ENCODE measurements at regions not wholly inside any gene's neighbourhood (a gene's known extent, or its start where the extent isn't known, plus 50 kb on each side); places are given as distances from the start of the nearest gene placed in this dataset.
"Not testable (repeated sequence)": the region's sequence is repeated elsewhere in the genome, so short reads cannot be mapped to it uniquely, and the experiment has no call there.

- H3K27ac ChIP-seq (ENCODE audit: low read depth, low read length), result no peak overlapping the region
Measured at GRCh38 chr13:76600081-76600480, 286.1 kb downstream of the KCTD12 start.

DNA sequence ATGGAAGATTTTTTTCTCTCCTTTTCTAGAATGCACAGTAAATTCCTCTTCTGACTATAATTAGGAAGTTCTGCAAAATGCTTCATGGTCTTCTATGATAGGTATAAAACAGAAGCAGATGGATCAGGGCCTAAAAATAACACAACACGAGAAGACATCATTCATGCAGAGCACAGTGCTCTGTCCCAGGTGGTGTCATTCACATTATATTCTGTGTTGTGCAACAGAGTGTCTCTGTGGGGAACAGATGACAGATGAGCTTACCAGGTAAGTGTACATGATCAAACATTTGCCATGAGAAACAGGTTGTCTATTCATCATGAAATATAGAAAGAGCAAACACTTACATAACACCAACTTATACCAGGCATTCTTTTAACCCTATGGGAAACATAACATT lies 288.3 kb downstream of the KCTD12 start:
- no peak overlapping the region for H3K27ac ChIP-seq (ENCODE audit: low read depth, low read length)
- WGBS, 3 donors, result 43 to 76% (median 69%) methylated on average over 1 of the region's 1 CpG

DNA sequence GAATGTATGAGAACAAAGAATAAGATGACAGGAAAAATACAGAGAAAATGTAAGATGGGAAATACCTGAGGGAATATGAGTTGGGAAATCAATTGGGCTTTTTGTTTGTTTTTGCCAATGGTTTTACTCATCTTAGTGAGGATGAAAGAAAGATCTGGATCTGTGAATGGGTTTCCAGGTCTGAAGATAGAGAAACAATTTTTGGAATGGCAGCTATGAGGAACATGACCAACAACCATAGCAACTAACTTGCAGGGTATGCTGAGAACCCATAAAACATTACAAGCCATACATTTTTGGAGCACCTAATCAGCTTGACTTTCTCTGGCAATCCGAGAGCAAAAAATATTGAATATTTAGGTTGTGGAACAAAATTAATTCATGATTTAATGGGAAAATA lies 290.0 kb downstream of the KCTD12 start:
- H3K27ac ChIP-seq (ENCODE audit: low read depth, low read length), result no peak overlapping the region
- WGBS, 3 donors, result 76 to 100% (median 93%) methylated on average over 1 of the region's 1 CpG

- no peak overlapping the region for H3K27ac ChIP-seq (ENCODE audit: low read depth, low read length)
- WGBS, 3 donors, result 41 to 97% (median 93%) methylated on average over 1 of the region's 1 CpG
Measured at GRCh38 chr13:76594435-76594834, 291.8 kb downstream of the KCTD12 start.

GRCh38 chr13:76586842-76587241 lies 299.4 kb downstream of the KCTD12 start:
- no peak overlapping the region for H3K27ac ChIP-seq (ENCODE audit: low read depth, low read length)
- WGBS, 3 donors, result 94 to 95% (median 95%) methylated on average over 4 of the region's 4 CpGs

DNA sequence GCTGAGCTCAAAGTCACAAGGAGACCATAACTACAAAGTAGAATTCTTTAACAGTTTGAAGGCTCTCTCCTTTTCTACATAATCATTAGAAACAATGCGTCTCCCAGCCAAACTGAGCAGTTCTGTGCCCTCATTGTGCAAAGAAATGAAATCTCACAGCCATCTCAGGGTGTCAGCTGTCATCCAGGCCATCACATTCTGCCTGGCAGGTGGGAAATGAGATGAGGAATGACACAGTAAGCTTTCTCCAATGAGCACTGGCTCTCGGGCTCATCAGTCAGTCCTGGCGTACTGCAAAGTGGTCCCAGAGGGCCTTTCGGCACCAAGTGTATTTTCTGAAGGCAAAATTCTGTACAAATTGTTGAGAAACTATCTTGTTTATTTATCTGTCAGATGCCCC lies 306.5 kb downstream of the KCTD12 start:
- WGBS, 3 donors, result 84 to 97% (median 97%) methylated on average over 4 of the region's 4 CpGs
- H3K27ac ChIP-seq (ENCODE audit: low read depth, low read length), result no peak overlapping the region

DNA sequence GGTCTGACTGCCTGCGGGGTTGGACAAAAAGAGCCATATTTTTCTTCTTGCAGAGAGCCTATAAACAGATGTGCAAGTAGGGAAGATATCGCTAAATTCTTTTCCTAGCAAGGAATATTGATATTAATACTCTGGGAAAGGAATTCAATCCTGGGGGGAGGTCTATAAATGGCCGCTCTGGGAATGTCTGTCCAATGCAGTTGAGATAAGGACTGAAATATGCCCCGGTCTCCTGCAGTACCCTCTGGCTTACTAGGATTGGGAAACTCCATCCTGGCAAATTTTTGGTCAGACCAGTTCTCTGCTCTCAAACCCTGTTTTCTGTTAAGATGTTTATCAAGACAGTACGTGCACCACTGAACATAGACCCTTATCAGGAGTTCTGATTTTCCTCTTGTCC lies 310.6 kb downstream of the KCTD12 start:
- 86 to 89% (median 87%) methylated on average over 5 of the region's 5 CpGs for whole genome bisulfite sequencing, 3 donors
- not testable (repeated sequence) for H3K27ac ChIP-seq (ENCODE audit: low read depth, low read length)

GRCh38 chr13:76570510-76570971 lies 315.7 kb downstream of the KCTD12 start:
- no peak overlapping the region for H3K27ac ChIP-seq (ENCODE audit: low read depth, low read length)
- 42 to 63% (median 56%) methylated on average over 1 of the region's 1 CpG for WGBS, 3 donors

DNA sequence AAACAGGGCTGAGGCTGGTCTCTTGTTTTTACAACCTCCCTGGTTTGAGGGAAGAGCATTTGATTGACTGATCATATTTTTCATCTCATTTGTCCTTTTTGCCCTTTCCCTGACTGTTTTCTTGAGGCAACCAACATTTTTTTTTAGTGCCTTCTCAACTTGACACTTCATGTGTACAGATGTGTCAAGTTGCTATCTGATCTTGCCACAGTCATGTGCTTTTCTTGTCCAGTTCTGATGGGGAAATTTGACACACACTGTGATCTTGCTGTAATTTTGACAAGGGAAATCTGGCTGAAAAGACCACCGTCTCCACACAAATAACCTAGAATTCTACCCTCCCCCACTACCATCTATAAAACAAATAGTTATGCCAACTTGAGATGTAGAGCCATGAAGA lies 329.6 kb downstream of the KCTD12 start:
- WGBS, 3 donors, result 45 to 55% (median 48%) methylated on average over 1 of the region's 1 CpG
- H3K27ac ChIP-seq (ENCODE audit: low read depth, low read length), result no peak overlapping the region

- no peak overlapping the region for H3K27ac ChIP-seq (ENCODE audit: low read depth, low read length)
- 47 to 82% (median 78%) methylated on average over 1 of the region's 1 CpG for WGBS, 3 donors
Measured at GRCh38 chr13:76552807-76553206, 333.4 kb downstream of the KCTD12 start.

DNA sequence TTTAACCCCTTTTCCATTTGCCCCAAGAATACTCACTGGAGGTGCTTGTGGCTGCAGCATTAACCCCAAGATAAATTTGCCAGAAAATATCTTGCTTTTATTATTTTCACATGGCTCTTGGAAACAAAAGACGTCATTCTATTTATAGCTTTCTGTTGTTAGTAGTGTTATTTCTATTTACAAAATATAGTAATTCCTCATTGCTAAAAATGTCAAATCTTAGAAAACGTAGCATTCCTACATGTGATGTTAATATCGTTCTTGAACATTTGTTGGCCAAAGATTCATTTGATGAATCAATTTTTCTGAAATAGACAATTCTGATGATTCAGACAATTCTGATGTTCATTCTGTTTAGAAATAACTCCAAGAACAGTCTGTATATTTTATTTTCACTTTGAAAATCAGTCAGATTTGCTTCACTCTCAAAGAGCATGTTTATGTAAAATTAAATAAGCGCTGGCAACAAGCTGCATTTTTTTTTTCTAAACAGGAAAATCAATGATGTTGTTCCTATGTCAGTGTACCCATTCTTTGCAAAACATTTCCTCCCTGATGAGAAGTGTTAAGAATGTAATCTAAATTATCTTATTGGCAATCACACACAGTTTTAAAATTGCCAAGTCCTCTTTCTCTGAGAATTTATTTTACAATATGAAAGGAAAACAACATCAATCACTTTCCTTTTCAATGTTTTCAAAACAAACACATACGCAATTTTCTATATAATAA lies 334.0 kb downstream of the KCTD12 start:
- WGBS, 3 donors, result 49 to 55% (median 54%) methylated on average over 5 of the region's 5 CpGs
- H3K27ac ChIP-seq (ENCODE audit: low read depth, low read length), result no peak overlapping the region

DNA sequence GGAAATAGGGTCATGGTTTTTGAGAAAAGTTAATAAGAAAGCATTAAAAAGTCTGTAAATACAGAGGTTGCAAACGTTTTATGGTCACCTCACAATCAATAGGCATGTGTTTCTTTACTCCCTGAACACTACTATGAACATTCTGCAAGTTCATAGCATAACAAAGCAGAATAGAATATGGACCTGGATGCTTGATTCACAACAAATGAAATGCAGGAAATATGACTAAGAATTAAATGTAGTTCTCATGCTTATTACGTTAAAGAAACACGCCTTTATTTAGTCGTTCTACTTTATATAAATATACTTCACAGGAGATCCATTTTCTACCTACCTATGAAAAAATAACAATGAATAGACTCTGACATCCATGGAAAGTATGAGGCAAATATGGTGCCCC lies 344.0 kb downstream of the KCTD12 start:
- H3K27ac ChIP-seq (ENCODE audit: low read depth, low read length), result no peak overlapping the region
- WGBS, 3 donors, result 72 to 74% (median 73%) methylated on average over 4 of the region's 4 CpGs

GRCh38 chr13:76538004-76538403 lies 348.2 kb downstream of the KCTD12 start:
- no peak overlapping the region for H3K27ac ChIP-seq (ENCODE audit: low read depth, low read length)
- 45 to 84% (median 82%) methylated on average over 3 of the region's 3 CpGs for WGBS, 3 donors

GRCh38 chr13:76533251-76533650 lies 353.0 kb downstream of the KCTD12 start:
- H3K27ac ChIP-seq (ENCODE audit: low read depth, low read length), result no peak overlapping the region
- WGBS, 3 donors, result 74 to 94% (median 92%) methylated on average over 2 of the region's 2 CpGs

- no peak overlapping the region for H3K27ac ChIP-seq (ENCODE audit: low read depth, low read length)
Measured at GRCh38 chr13:76527041-76527440, 359.2 kb downstream of the KCTD12 start.

GRCh38 chr13:76523740-76524340 lies 362.4 kb downstream of the KCTD12 start:
- WGBS, 3 donors, result 66 to 82% (median 80%) methylated on average over 2 of the region's 2 CpGs
- no peak overlapping the region for H3K27ac ChIP-seq (ENCODE audit: low read depth, low read length)

DNA sequence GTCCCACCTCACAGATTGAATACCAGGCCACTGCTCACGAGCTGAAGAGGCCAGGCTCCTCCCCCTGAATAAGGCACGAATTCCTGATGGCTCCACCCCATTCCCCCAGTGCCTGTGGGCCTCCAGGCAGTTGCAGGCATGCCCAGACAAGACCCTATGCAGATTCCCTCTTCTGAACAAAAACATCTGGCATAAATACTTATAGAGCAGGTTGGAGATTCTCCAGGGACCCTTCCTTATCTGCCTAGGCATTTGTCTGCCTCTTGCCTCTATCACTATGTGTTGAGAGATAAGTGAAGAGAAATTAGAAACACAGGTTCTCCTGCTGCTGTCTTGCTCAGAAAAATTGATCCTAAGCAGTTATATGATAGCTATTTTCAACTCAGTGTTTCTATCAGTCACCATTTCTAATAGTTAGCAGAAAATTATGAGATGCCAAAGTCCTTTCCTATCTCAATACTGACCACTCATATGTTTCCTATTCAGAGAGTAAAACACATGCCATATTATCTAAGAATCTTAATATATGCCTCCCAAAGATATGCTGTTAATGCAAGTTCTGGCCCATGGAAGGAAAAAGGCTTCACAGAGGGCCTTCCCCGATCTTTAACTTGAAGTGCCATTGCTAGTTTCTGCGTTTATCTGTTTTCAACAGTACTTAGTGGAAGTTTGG lies 364.0 kb downstream of the KCTD12 start:
- H3K27ac ChIP-seq (ENCODE audit: low read depth, low read length), result no peak overlapping the region
- WGBS, 3 donors, result 70 to 86% (median 78%) methylated on average over 4 of the region's 4 CpGs

- no peak overlapping the region for H3K27ac ChIP-seq (ENCODE audit: low read depth, low read length)
- WGBS, 3 donors, result 81 to 96% (median 95%) methylated on average over 7 of the region's 7 CpGs
Measured at GRCh38 chr13:76519685-76520084, 366.5 kb downstream of the KCTD12 start.

GRCh38 chr13:76516586-76516985 lies 369.6 kb downstream of the KCTD12 start:
- no peak overlapping the region for H3K27ac ChIP-seq (ENCODE audit: low read depth, low read length)

GRCh38 chr13:76516013-76516412 lies 370.2 kb downstream of the KCTD12 start:
- 61 to 66% (median 63%) methylated on average over 1 of the region's 1 CpG for WGBS, 3 donors
- no peak overlapping the region for H3K27ac ChIP-seq (ENCODE audit: low read depth, low read length)

Data from adipose tissue (tissue), 3 donors.